ENCODE measurements at regions not wholly inside any gene's neighbourhood (a gene's known extent, or its start where the extent isn't known, plus 50 kb on each side); places are given as distances from the start of the nearest gene placed in this dataset.

DNA sequence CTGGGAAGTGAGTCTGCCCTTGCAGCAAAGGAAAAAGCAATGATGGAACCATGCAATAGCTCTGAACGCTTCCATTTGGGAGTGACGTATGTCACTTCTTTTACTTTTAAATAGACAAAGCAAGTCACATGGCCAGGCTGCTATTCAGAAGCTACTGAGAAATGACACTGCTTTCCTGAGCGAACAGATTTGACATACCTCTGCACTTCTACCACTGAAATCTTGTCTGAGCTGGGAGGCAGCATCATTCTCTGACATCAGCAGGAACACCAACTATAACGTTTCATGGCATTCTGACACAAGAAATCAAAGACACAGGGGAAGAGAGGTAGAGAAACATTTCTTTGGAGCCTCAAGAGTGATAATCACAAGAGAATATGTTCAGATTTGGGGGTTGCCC, 271.1 kb downstream of the SNX13 start:
- TF ChIP-seq, protein P1, sequence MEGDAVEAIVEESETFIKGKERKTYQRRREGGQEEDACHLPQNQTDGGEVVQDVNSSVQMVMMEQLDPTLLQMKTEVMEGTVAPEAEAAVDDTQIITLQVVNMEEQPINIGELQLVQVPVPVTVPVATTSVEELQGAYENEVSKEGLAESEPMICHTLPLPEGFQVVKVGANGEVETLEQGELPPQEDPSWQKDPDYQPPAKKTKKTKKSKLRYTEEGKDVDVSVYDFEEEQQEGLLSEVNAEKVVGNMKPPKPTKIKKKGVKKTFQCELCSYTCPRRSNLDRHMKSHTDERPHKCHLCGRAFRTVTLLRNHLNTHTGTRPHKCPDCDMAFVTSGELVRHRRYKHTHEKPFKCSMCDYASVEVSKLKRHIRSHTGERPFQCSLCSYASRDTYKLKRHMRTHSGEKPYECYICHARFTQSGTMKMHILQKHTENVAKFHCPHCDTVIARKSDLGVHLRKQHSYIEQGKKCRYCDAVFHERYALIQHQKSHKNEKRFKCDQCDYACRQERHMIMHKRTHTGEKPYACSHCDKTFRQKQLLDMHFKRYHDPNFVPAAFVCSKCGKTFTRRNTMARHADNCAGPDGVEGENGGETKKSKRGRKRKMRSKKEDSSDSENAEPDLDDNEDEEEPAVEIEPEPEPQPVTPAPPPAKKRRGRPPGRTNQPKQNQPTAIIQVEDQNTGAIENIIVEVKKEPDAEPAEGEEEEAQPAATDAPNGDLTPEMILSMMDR (IDR thresholded peaks at IDR 0.05), result no peak
- TF ChIP-seq POLR2A (IDR thresholded peaks at IDR 0.05) (no peak), EP300 (IDR thresholded peaks at IDR 0.05) (no peak)

Data from tibial nerve (tissue), 4 donors.